HepG2 (cell line): ENCODE measurements at regions not wholly inside any gene's neighbourhood (a gene's known extent, or its start where the extent isn't known, plus 50 kb on each side); places are given as distances from the start of the nearest gene placed in this dataset.

Experiments
- CTCF ChIP-seq: sonication (generic); formaldehyde crosslinking; IDR thresholded peaks from 2 replicates; pipeline ENCODE4 v1.5.0; 2020; ENCODE audit warnings: mild to moderate bottlenecking, missing genetic modification reagents, moderate library complexity
- DR1 ChIP-seq: sonication (generic); formaldehyde crosslinking; IDR thresholded peaks from 2 replicates; pipeline ENCODE4 v1.8.0; 2021; ENCODE audit warnings: mild to moderate bottlenecking, missing genetic modification reagents, inconsistent platforms
- PTBP1 ChIP-seq: fragments of 200-400 bp; formaldehyde crosslinking; IDR thresholded peaks from 2 replicates; pipeline ENCODE4 v1.6.1; 2018; ENCODE audit warnings: low read length, low read depth; ENCODE audit not compliant: poor library complexity, severe bottlenecking
- STAG1 ChIP-seq: sonication (generic); formaldehyde crosslinking; IDR thresholded peaks from 2 replicates; pipeline ENCODE4 v1.4.0; 2020; ENCODE audit warnings: missing genetic modification reagents
- ZBTB1 ChIP-seq: sonication (generic); formaldehyde crosslinking; IDR thresholded peaks from 2 replicates; pipeline ENCODE4 v1.4.0; 2020; ENCODE audit warnings: missing genetic modification reagents, borderline replicate concordance
- ZNF660 ChIP-seq: sonication (generic); formaldehyde crosslinking; IDR thresholded peaks from 2 replicates; pipeline ENCODE4 v1.5.1; 2020; ENCODE audit warnings: mild to moderate bottlenecking, low read depth, missing genetic modification reagents, borderline replicate concordance
- ZNF670 ChIP-seq: sonication (generic); formaldehyde crosslinking; IDR thresholded peaks from 2 replicates; pipeline ENCODE4 v1.8.0; 2022; ENCODE audit warnings: mild to moderate bottlenecking, missing genetic modification reagents, borderline replicate concordance

- TF ChIP-seq PTBP1: no peak
- no peak for TF ChIP-seq CTCF (CRISPR knock-in tag)
- no peak for TF ChIP-seq ZBTB1
- TF ChIP-seq STAG1 (CRISPR knock-in tag): no peak
- no peak for TF ChIP-seq ZNF660
- no peak for TF ChIP-seq ZNF670 (CRISPR knock-in tag)
- TF ChIP-seq DR1: no peak
These were observed 90.8 kb downstream of the OTUD1 start for GRCh38 chr10:23529625-23530024.
